Progenitor cell of endocrine pancreas (in vitro differentiated cells): ENCODE measurements at regions not wholly inside any gene's neighbourhood (a gene's known extent, or its start where the extent isn't known, plus 50 kb on each side); places are given as distances from the start of the nearest gene placed in this dataset.

Source experiments
- DNase-seq: peaks from one replicate; pipeline ENCODE4 v3.0.0; 2021; ENCODE audit warnings: low spot score; ENCODE audit not compliant: unreplicated experiment
- H3K27ac Mint-ChIP-seq: 2 replicates; pipeline ENCODE4 v1.8.0; 2021; ENCODE audit warnings: mild to moderate bottlenecking, moderate library complexity, mixed read lengths
- H3K27me3 Mint-ChIP-seq: 2 replicates; pipeline ENCODE4 v1.8.0; 2021; ENCODE audit warnings: mixed read lengths
- H3K36me3 Mint-ChIP-seq: 2 replicates; pipeline ENCODE4 v1.8.0; 2022; ENCODE audit warnings: mixed read lengths; ENCODE audit not compliant: insufficient read depth
- H3K4me1 Mint-ChIP-seq: 2 replicates; pipeline ENCODE4 v1.8.0; 2021; ENCODE audit warnings: low read depth, mixed read lengths
- H3K4me3 Mint-ChIP-seq: 2 replicates; pipeline ENCODE4 v1.8.0; 2021; ENCODE audit warnings: low read depth, mild to moderate bottlenecking, moderate library complexity, mixed read lengths
- H3K9me3 Mint-ChIP-seq: 2 replicates; pipeline ENCODE4 v1.8.0; 2021; ENCODE audit warnings: low read depth, mixed read lengths
- CTCF ChIP-seq: fragments of 200-600 bp; sonication (generic); IDR thresholded peaks from one replicate; pipeline ENCODE4 v1.5.0; 2021; ENCODE audit warnings: antibody characterized with exemption, mild to moderate bottlenecking; ENCODE audit not compliant: unreplicated experiment

- TF ChIP-seq CTCF, result no peak
- Mint-ChIP-seq H3K4me1 (peaks cover 15% of the 10 kb centered on the region), H3K27ac (no peak overlapping the region), H3K36me3 (peaks cover 1% of the 10 kb centered on the region), H3K9me3 (no peaks in the 10 kb centered on the region), H3K27me3 (no peaks in the 10 kb centered on the region), H3K4me3 (no peak overlapping the region)
- no peak for DNase-seq
These were observed 84.9 kb upstream of the NAA20 start for GRCh38 chr20:19932170-19932667.

DNA sequence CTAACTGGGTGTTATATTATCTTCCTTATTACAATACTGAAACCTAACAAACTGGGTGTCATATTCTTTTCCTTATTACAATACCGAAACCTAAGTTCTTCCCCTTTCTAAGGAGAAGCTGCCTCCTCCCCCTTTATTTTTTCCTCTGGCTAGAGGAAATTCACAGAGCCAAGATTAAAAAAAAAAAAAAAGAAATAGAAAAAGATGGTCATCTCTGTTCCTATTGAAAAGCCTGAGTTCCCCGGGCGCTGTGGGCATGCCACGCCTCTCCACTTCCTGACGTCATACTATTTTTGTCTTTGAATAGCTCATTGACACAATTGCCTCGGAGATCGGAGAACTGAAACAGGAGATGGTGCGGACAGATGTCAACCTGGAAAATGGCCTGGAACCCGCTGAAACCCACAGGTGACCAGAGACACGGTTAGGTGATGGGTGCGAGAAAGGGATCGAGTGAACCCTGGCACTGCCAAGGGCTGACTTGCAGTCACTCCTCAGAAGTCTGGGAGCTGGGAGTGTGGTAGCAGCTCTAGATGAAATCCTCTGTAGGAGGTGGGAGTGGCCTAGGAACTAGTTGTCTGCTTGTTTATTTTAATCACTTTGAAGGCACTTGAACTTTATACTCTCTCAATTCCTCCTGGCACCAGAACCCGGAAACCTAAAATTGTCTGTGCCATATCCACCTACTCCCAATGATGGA, 82.2 kb upstream of the NAA20 start:
- Mint-ChIP-seq H3K4me3 (no peak overlapping the region), H3K27ac (peak overlapping the region; percentile 29), H3K9me3 (no peaks in the 10 kb centered on the region), H3K4me1 (peaks cover 12% of the 10 kb centered on the region), H3K36me3 (peaks cover 5% of the 10 kb centered on the region), H3K27me3 (no peaks in the 10 kb centered on the region)
- no peak for DNase-seq
- no peak for TF ChIP-seq CTCF

- Mint-ChIP-seq H3K27me3 (no peaks in the 10 kb centered on the region), H3K4me3 (no peak overlapping the region), H3K36me3 (peaks cover 5% of the 10 kb centered on the region), H3K4me1 (peaks cover 12% of the 10 kb centered on the region), H3K27ac (no peak overlapping the region), H3K9me3 (no peaks in the 10 kb centered on the region)
- no peak for TF ChIP-seq CTCF
- no peak for DNase-seq
These were observed 81.3 kb upstream of the NAA20 start for GRCh38 chr20:19935842-19936241.

GRCh38 chr20:19936466-19937200, 80.5 kb upstream of the NAA20 start:
- Mint-ChIP-seq H3K4me3 (no peak overlapping the region), H3K9me3 (no peaks in the 10 kb centered on the region), H3K4me1 (peaks cover 12% of the 10 kb centered on the region), H3K27ac (peak overlapping the region; percentile 41), H3K36me3 (peaks cover 5% of the 10 kb centered on the region), H3K27me3 (no peaks in the 10 kb centered on the region)
- no peak for DNase-seq
- TF ChIP-seq CTCF, result no peak

DNA sequence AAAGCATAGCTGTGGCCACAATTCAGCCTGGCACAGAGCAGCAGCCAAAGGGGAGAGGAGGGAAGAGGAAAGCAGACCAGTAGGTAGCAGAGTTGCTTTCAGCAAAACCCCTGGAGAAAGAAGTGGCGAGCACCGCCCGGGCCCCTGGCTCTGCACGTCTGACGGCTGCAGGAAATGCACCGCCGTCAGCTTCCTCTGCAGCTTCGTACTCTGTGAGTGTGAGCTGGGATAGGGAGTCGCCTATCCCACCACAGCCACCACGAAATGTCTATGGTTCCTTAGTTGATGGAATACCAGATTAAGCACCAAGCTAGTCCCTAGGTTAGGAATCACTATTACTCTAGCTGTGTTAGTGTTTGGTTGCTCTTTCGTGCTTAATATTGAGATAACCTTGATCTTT, 79.9 kb upstream of the NAA20 start:
- no peaks in the 10 kb centered on the region for H3K27me3 Mint-ChIP-seq
- peaks cover 12% of the 10 kb centered on the region for H3K4me1 Mint-ChIP-seq
- H3K4me3 Mint-ChIP-seq, result no peak overlapping the region
- H3K36me3 Mint-ChIP-seq, result peaks cover 5% of the 10 kb centered on the region
- no peak for TF ChIP-seq CTCF
- DNase-seq, result no peak
- no peaks in the 10 kb centered on the region for H3K9me3 Mint-ChIP-seq
- no peak overlapping the region for H3K27ac Mint-ChIP-seq
